ENCODE measurements at regions not wholly inside any gene's neighbourhood (a gene's known extent, or its start where the extent isn't known, plus 50 kb on each side); places are given as distances from the start of the nearest gene placed in this dataset.

GRCh38 chr6:139640448-139640847 is 266.0 kb upstream of the CITED2 start:
- H3K9me3 Mint-ChIP-seq: no peaks in the 10 kb centered on the region
- no peak for TF ChIP-seq CTCF (IDR thresholded peaks at IDR 0.05; ENCODE audit: unreplicated experiment in 3 of 3)
- no peaks in the 10 kb centered on the region for H3K27me3 Mint-ChIP-seq (ENCODE audit: low read depth)
- no peak overlapping the region for H3K4me3 Mint-ChIP-seq
- H3K27ac Mint-ChIP-seq: no peak overlapping the region
- H3K36me3 Mint-ChIP-seq (ENCODE audit: low read depth): no peaks in the 10 kb centered on the region
- H3K4me1 Mint-ChIP-seq: peaks cover 15% of the 10 kb centered on the region

DNA sequence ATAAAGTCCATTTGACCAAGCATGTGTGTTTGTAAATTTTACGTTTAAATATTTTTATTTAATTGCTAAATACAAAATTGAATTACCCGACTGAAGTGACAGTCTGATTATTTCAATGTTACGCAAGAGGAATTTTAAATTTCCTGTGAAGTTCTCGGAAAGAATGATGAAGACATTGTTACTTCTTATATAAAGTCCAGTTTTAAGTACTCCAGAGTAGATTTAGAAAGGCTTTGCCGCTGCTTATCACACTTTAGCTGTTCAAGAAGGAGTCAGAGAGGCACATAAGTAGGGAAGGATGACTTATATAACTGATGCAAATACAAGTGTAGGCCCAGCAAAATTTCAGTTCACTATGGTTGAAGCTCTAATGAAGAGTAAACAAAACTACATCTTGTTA is 265.1 kb upstream of the CITED2 start:
- Mint-ChIP-seq H3K4me1 (peaks cover 5% of the 10 kb centered on the region), H3K27me3 (ENCODE audit: low read depth) (no peaks in the 10 kb centered on the region), H3K9me3 (no peaks in the 10 kb centered on the region), H3K36me3 (ENCODE audit: low read depth) (no peaks in the 10 kb centered on the region), H3K4me3 (no peak overlapping the region), H3K27ac (no peak overlapping the region)
- no peak for TF ChIP-seq CTCF (IDR thresholded peaks at IDR 0.05; ENCODE audit: unreplicated experiment in 3 of 3)

DNA sequence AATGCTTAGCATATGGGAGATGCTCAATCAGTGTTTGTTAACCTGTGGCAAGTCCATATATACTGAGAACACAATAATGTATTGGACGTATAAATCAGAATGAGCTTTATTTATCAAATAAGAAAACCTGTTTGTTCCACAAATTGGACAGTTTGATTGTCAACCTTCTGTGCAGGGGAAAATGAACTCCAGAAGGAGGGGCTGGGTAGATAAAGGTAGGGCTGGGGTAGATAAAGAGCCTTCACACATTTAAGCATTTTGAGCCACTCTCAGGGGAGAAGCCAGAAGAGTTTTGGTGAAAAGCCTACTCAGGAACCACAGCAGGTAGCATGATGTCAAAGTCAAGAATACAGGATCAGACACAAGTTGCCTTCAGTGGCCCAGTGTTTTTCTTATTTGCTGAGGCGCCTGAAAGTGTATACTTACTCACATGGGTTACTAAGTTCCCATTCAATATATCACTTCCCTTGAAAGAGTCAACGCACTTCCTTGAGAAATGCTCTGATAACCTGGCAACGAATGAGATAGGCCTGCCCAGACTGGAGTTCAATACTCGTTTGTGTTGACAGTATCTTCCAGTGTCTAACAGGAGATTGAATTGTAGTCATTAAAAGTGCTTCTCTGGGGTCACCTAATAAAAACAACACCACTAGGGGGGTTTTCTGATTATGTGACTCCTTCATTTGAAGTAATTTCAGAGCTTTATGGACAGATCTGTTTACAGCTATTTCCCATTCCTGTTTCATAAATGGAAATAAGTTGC is 263.9 kb upstream of the CITED2 start:
- Mint-ChIP-seq H3K36me3 (ENCODE audit: low read depth) (no peaks in the 10 kb centered on the region), H3K9me3 (no peaks in the 10 kb centered on the region), H3K27me3 (ENCODE audit: low read depth) (no peaks in the 10 kb centered on the region), H3K27ac (no peak overlapping the region), H3K4me3 (no peak overlapping the region), H3K4me1 (no peaks in the 10 kb centered on the region)
- no peak for TF ChIP-seq CTCF (IDR thresholded peaks at IDR 0.05; ENCODE audit: unreplicated experiment in 3 of 3)

DNA sequence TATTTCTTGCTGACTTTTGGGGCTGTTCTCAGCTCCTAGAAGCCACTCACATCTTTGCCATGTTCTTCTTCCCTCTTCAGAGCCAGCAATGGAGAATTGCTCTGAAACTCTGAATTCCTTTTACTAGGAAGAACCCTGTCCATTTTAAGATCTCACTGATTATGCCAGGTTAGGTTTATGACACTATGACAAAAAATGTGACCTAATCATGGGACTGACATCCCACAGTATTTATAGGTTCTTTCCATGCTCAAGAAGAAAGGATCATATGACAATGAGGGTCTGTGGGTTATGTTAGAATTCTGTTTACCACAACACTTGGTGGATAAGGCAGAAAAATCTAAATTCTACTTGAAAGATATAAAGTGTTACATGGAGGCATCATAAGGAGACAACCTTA is 263.3 kb upstream of the CITED2 start:
- Mint-ChIP-seq H3K27me3 (ENCODE audit: low read depth) (no peaks in the 10 kb centered on the region), H3K27ac (no peak overlapping the region), H3K9me3 (no peaks in the 10 kb centered on the region), H3K4me3 (no peak overlapping the region), H3K4me1 (no peaks in the 10 kb centered on the region), H3K36me3 (ENCODE audit: low read depth) (no peaks in the 10 kb centered on the region)
- no peak for TF ChIP-seq CTCF (IDR thresholded peaks at IDR 0.05; ENCODE audit: unreplicated experiment in 3 of 3)

DNA sequence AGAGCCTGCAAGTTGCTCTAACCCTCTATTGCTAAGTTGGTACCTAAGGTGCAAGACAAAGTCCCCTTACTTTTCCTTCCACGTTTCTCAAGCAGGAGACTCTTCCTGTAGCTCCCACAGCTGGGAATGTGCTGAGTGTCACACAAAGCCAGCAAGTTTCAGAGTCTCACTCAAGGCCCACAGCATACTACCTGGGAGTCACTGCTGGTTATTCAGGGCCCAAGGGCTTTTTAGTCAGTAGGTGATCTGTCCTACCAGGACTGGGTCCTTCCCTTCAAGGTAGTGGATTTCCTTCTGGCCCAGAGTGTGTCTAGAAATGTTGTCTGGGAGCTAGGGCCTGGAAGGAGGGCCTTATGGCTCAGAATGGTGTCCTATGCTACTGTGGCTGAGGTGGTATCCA is 261.9 kb upstream of the CITED2 start:
- Mint-ChIP-seq H3K27me3 (ENCODE audit: low read depth) (no peaks in the 10 kb centered on the region), H3K27ac (no peak overlapping the region), H3K4me1 (no peaks in the 10 kb centered on the region), H3K4me3 (no peak overlapping the region), H3K36me3 (ENCODE audit: low read depth) (no peaks in the 10 kb centered on the region), H3K9me3 (peaks cover 3% of the 10 kb centered on the region)
- TF ChIP-seq CTCF (IDR thresholded peaks at IDR 0.05; ENCODE audit: unreplicated experiment in 3 of 3): no peak

Measured in nephron (organoid).